Fibroblast of mammary gland (primary cell): ENCODE measurements at regions not wholly inside any gene's neighbourhood (a gene's known extent, or its start where the extent isn't known, plus 50 kb on each side); places are given as distances from the start of the nearest gene placed in this dataset.

ENCODE experiments used
- DNase-seq: peaks from one replicate; pipeline ENCODE4 v3.0.0-alpha.2; 2010; ENCODE audit warnings: low read depth
- H3K4me3 ChIP-seq: 2 replicates; pipeline ENCODE4 v1.5.1; 2011; ENCODE audit warnings: low read depth, mild to moderate bottlenecking, low read length, moderate library complexity; ENCODE audit not compliant: control insufficient read depth
- TF ChIP-seq, protein P1 (sequence below): conservative IDR thresholded peaks from 2 replicates; pipeline ENCODE4 v1.5.1; 2011; ENCODE audit warnings: low read depth, low read length, inconsistent platforms; ENCODE audit not compliant: control insufficient read depth, insufficient read depth

- TF ChIP-seq, protein P1, sequence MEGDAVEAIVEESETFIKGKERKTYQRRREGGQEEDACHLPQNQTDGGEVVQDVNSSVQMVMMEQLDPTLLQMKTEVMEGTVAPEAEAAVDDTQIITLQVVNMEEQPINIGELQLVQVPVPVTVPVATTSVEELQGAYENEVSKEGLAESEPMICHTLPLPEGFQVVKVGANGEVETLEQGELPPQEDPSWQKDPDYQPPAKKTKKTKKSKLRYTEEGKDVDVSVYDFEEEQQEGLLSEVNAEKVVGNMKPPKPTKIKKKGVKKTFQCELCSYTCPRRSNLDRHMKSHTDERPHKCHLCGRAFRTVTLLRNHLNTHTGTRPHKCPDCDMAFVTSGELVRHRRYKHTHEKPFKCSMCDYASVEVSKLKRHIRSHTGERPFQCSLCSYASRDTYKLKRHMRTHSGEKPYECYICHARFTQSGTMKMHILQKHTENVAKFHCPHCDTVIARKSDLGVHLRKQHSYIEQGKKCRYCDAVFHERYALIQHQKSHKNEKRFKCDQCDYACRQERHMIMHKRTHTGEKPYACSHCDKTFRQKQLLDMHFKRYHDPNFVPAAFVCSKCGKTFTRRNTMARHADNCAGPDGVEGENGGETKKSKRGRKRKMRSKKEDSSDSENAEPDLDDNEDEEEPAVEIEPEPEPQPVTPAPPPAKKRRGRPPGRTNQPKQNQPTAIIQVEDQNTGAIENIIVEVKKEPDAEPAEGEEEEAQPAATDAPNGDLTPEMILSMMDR: no peak
- no peak overlapping the region for H3K4me3 ChIP-seq
- DNase-seq: no peak
These were observed 135.3 kb upstream of the COBL start for GRCh38 chr7:51451751-51452476.

GRCh38 chr7:51450541-51450940 is 133.9 kb upstream of the COBL start:
- TF ChIP-seq, protein P1: no peak

GRCh38 chr7:51446785-51447184 is 130.2 kb upstream of the COBL start:
- no peak overlapping the region for H3K4me3 ChIP-seq
- no peak for DNase-seq
- TF ChIP-seq, protein P1: no peak

More at GRCh38 chr7:51450541-51450940, 133.9 kb upstream of the COBL start:
- H3K4me3 ChIP-seq: no peak overlapping the region
- no peak for DNase-seq

GRCh38 chr7:51446356-51446755 is 129.7 kb upstream of the COBL start:
- TF ChIP-seq, protein P1: no peak
- no peak overlapping the region for H3K4me3 ChIP-seq
- DNase-seq: no peak

GRCh38 chr7:51444936-51445335 is 128.3 kb upstream of the COBL start:
- TF ChIP-seq, protein P1: no peak
- DNase-seq: no peak
- H3K4me3 ChIP-seq: no peak overlapping the region

DNA sequence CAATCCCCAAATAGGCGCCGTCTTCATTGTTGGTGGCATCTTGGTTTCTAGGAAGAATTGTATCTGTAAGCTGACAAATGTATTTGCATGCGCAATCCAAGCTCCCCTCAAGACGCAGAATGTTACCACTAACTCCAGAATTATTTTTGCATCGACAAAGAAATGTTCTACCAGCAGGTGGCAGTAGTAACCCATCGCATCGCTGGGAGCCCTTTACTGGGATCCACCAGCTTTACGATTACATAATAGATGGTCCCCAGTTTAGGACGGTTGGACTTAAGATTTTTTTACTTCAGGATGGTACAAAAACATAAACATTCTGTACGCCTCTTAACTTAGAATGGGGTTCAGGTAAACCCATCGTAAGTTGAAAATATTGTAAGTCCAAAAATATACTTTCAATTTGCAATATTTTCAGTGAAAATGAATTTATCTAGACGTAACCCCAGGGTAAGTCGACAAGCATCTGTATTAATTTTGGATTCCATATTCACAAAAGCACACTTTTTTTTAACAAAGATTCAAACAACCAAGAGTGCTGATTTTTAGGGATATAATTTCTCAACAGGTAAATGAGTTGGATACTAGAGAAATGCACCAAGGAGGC is 114.0 kb upstream of the COBL start:
- TF ChIP-seq, protein P1: peak; percentile 76
- H3K4me3 ChIP-seq: no peak overlapping the region
- peak; percentile 34 for DNase-seq
